Sigmoid colon (tissue), 4 donors: ENCODE measurements at regions not wholly inside any gene's neighbourhood (a gene's known extent, or its start where the extent isn't known, plus 50 kb on each side); places are given as distances from the start of the nearest gene placed in this dataset.

Source experiments
- CTCF ChIP-seq, 4 experiments: fragments of 450-650 bp in 3 of 4; fragments of 200-600 bp in 1 of 4; IDR thresholded peaks; one replicate each; pipeline ENCODE4 v1.5.1; 2016 to 2019; ENCODE audit warnings: antibody characterized with exemption in 4 of 4, mild to moderate bottlenecking in 3 of 4, moderate library complexity in 2 of 4
- EP300 ChIP-seq, 4 donors: sonication (generic); formaldehyde crosslinking; IDR thresholded peaks; one replicate each; pipeline ENCODE4 v1.6.1; 2017; ENCODE audit warnings: antibody characterized with exemption in 4 of 4
- POLR2A ChIP-seq, 2 donors: fragments of 450-650 bp; IDR thresholded peaks; one replicate each; pipeline ENCODE4 v1.6.1; 2016; ENCODE audit warnings: antibody characterized with exemption in 2 of 2, mild to moderate bottlenecking in 2 of 2, moderate library complexity in 2 of 2
- POLR2AphosphoS5 ChIP-seq, 4 donors: sonication (generic); formaldehyde crosslinking; IDR thresholded peaks; one replicate each; pipeline ENCODE4 v1.6.1; 2017; ENCODE audit warnings: antibody characterized with exemption in 4 of 4

- no peak for TF ChIP-seq CTCF (IDR thresholded peaks at IDR 0.05)
- TF ChIP-seq POLR2A (IDR thresholded peaks at IDR 0.05), result no peak
- no peak for TF ChIP-seq EP300 (IDR thresholded peaks at IDR 0.05)
- no peak for TF ChIP-seq POLR2AphosphoS5 (IDR thresholded peaks at IDR 0.05)
Measured at GRCh38 chr6:11855743-11856142, 77.1 kb upstream of the ADTRP start.
